ENCODE measurements at regions not wholly inside any gene's neighbourhood (a gene's known extent, or its start where the extent isn't known, plus 50 kb on each side); places are given as distances from the start of the nearest gene placed in this dataset.

DNA sequence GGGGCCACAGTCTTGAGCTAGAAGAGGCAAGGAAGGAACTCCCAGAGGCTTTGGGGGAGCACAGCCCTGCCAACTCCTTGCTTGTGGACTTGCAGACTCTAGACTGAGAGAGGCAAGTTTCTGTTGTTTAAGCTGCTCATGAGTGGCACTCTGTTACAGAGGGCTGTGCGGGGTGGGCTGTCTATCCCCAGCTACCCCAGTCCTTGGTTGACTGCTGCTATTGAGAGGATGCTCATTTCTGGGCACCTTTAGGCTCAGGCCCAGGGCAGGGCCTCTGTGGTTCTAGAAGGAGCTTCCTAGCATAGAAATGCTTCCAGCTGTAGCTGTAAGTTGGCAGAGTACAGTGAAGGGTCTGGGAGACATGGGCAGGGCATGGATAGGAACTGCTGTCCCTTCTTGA, 151.3 kb upstream of the GGTLC1 start:
- TF ChIP-seq POLR2A (IDR thresholded peaks at IDR 0.05): no peak
- TF ChIP-seq EP300 (IDR thresholded peaks at IDR 0.05): no peak

Data from tibial nerve (tissue), 3 donors.